GM19438 (cell line): ENCODE measurements at regions not wholly inside any gene's neighbourhood (a gene's known extent, or its start where the extent isn't known, plus 50 kb on each side); places are given as distances from the start of the nearest gene placed in this dataset.

ENCODE experiments used
- ATAC-seq: cut with Tn5 transposase; IDR thresholded peaks from one replicate; pipeline ENCODE4 v1.9.1; 2021; ENCODE audit warnings: low read depth; ENCODE audit not compliant: unreplicated experiment

DNA sequence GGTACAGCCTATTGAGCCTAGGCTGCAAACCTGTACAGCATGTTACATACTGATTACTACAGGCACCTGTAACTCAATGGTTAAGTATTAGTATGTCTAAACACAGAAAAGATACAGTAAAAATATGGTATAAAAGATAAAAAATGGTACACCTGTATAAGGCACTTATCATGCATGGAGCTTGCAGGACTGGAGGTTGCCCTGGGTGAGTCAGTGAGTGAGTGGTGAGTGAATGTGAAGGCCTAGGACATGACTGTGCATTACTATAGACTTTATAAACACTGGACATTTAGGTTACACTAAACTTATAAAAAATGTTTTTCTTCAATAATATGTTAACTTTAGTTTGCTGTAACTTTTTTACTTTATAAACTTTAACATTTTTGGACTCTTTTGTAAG lies 171.3 kb downstream of the SLC28A3 start:
- no peak for ATAC-seq

GRCh38 chr9:84170521-84171141 lies 169.9 kb downstream of the SLC28A3 start:
- no peak for ATAC-seq

- no peak for ATAC-seq
Measured at GRCh38 chr9:84173961-84174360, 166.6 kb downstream of the SLC28A3 start.

DNA sequence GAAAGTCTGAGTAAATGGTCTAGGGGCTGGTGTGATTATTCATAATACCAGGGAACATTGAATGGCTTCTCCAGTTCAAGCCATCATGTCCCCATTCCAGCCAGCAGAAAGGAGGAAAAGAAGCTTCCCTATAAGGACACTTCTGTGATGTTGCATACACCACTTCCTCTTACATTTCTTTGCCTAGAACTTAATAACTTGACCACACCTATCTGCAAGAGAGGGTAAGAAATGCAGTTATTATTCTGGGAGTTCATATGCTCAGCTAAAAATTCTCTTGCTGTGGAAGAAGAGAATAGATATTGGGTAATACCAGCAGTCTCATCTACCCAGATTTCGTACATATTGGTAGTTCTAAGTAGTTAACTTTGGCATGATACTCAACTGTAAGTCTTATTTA lies 166.1 kb downstream of the SLC28A3 start:
- ATAC-seq: no peak

DNA sequence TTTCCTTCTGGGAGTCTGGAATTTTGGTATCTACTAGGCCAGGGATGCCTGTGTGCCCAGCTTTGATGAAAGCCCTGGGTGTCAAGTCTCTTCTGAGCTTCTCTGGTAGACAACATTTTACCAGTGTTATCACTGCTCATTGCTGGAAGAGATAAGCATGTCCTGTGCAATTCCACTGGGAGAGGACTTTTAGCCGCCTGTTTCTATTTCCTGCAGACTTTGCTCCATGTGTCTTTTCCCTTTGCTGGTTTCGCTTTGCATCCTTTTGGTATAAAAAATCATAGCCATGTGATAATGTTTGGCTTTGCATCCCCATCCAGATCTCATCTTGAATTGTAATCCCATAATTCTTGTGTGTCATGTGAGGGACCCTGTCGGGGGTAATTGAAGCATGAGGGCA lies 163.2 kb downstream of the SLC28A3 start:
- no peak for ATAC-seq

- ATAC-seq: no peak
Measured at GRCh38 chr9:84179531-84179930, 161.0 kb downstream of the SLC28A3 start.

- ATAC-seq: no peak
Measured at GRCh38 chr9:84187090-84187489, 153.5 kb downstream of the SLC28A3 start.

- ATAC-seq: no peak
Measured at GRCh38 chr9:84189904-84190303, 150.7 kb downstream of the SLC28A3 start.

DNA sequence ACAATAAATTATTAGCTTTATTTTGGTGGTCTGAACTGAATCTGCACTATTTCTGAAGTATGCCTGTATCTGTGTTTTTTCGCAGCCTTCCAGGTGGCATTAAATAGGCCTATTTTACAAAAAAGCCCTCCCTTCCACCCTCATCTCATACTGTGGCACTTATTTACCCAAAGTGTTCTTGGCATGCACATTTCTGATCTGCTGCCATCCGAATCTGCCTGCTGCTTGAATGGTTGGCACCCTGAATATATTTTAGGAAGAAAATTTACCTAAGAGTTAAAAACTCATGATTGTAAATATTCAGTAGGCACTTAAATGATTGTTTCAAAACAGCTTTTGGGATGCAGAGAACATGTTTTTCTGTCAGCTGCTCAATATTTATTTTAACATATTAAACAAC lies 150.1 kb downstream of the SLC28A3 start:
- no peak for ATAC-seq

- no peak for ATAC-seq
Measured at GRCh38 chr9:84206801-84207370, 133.7 kb downstream of the SLC28A3 start.

GRCh38 chr9:84207491-84207951 lies 133.0 kb downstream of the SLC28A3 start:
- no peak for ATAC-seq

- no peak for ATAC-seq
Measured at GRCh38 chr9:84212246-84212645, 128.3 kb downstream of the SLC28A3 start.

GRCh38 chr9:84212982-84213381 lies 127.6 kb downstream of the SLC28A3 start:
- no peak for ATAC-seq

DNA sequence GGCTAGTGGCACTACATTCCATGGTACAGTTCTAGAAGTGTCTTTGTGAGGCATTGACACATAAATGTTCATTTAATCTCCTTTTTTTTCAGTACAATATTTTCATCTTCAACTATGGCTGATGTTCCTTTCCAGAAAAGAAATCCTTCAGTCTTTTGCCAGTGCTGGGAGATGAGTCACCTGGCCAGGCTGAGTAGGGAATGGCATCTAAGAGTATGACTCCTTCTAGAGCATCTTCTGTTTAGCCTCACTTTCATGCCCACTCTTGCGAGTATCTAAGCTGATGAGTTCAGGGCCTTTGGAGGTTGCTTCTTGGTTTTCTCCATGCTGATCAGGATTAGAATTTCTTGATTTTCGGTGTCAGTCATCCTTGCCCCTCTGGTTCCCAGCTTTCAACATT lies 124.4 kb downstream of the SLC28A3 start:
- no peak for ATAC-seq

DNA sequence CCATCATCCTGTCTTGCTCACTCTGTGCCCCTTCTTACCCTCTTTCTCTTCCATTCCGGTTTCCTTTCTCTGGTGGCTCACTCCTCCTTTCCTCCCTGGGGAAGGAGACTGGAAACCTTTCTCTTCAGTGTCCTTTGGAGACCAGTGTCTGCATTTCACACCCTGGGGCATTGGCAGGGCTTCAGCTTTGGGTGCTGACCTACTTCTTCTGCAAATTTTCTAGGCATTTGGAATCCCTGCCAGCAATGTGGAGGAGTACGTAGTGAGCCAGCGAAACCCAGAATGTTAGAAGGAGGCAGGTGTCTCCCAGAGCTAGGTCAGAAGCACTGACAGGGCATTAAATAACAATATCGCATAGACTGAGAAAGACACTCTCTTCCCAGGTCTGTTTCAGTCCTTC lies 122.2 kb downstream of the SLC28A3 start:
- ATAC-seq: no peak

DNA sequence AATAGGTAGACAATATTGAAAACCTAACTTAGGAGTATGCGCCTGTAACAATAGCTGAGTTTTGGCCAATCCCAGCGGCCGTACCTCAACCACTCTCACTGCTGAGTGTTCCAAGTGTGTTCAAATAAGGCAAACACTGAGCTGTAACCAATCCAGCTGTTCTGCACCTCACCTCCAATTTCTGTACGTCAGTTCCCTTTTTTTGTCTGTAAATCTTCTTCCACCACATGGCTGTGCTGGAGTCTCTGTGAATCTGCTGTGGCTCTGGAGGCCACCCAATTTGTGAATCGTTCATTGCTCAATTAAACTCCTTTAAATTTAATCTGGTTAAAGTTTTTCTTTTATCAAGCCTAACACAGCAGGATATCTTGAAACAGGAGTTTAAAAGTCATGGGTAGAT lies 116.3 kb downstream of the SLC28A3 start:
- ATAC-seq: no peak
